DOHH2 (cell line): ENCODE measurements at regions not wholly inside any gene's neighbourhood (a gene's known extent, or its start where the extent isn't known, plus 50 kb on each side); places are given as distances from the start of the nearest gene placed in this dataset.

ENCODE experiments used
- CTCF ChIP-seq: fragments of 200-600 bp; sonication (generic); IDR thresholded peaks from one replicate; pipeline ENCODE4 v1.5.1; 2014; ENCODE audit warnings: antibody characterized with exemption, mild to moderate bottlenecking, low read depth, low read length; ENCODE audit not compliant: poor library complexity, severe bottlenecking
- EZH2phosphoT487 ChIP-seq: fragments of 200-600 bp; sonication (generic); IDR thresholded peaks from 2 replicates; pipeline ENCODE4 v1.6.1; 2017; ENCODE audit warnings: borderline replicate concordance, mild to moderate bottlenecking, antibody characterized with exemption, low read length, moderate library complexity, mixed read lengths

- TF ChIP-seq CTCF, result no peak
- TF ChIP-seq EZH2phosphoT487, result no peak
Measured at GRCh38 chr12:33575346-33575745, 135.7 kb upstream of the SYT10 start.
